Mucosa of rectum (tissue), 2 donors: ENCODE measurements at regions not wholly inside any gene's neighbourhood (a gene's known extent, or its start where the extent isn't known, plus 50 kb on each side); places are given as distances from the start of the nearest gene placed in this dataset.

ENCODE experiments used
- H3K27ac ChIP-seq, 2 donors: one replicate each; pipeline ENCODE4 v1.7.0; 2013; ENCODE audit warnings: inconsistent platforms in 2 of 2, low read depth in 2 of 2, low read length in 2 of 2
- H3K27me3 ChIP-seq, 2 donors: one replicate each; pipeline ENCODE4 v1.7.0; 2013; ENCODE audit warnings: low read length in 2 of 2; ENCODE audit not compliant: control insufficient read depth in 2 of 2, insufficient read depth in 2 of 2
- H3K36me3 ChIP-seq, 2 donors: one replicate each; pipeline ENCODE4 v1.7.0; 2013; ENCODE audit warnings: low read length in 2 of 2; ENCODE audit not compliant: control insufficient read depth in 2 of 2, insufficient read depth in 2 of 2
- H3K4me1 ChIP-seq, 2 donors: one replicate each; pipeline ENCODE4 v1.7.0; 2013; ENCODE audit warnings: low read length in 2 of 2, mild to moderate bottlenecking in 1 of 2; ENCODE audit not compliant: control insufficient read depth in 2 of 2, insufficient read depth in 2 of 2
- H3K4me3 ChIP-seq, 2 donors: one replicate each; pipeline ENCODE4 v1.7.0; 2013; ENCODE audit warnings: low read length in 2 of 2
- H3K9ac ChIP-seq, 2 donors: one replicate each; pipeline ENCODE4 v1.7.0; 2013; ENCODE audit warnings: low read length in 2 of 2, low read depth in 1 of 2, mild to moderate bottlenecking in 1 of 2
- H3K9me3 ChIP-seq, 2 donors: one replicate each; pipeline ENCODE4 v1.7.0; 2013; ENCODE audit warnings: low read length in 2 of 2; ENCODE audit not compliant: control insufficient read depth in 2 of 2
- donor health status: healthy.
- donor health status: Normal muscosa, but diverticular disease.

- H3K9ac ChIP-seq = no peak overlapping the region
- no peak overlapping the region for H3K27ac ChIP-seq
- H3K4me1 ChIP-seq = no peaks in the 10 kb centered on the region
- H3K36me3 ChIP-seq = no peaks in the 10 kb centered on the region
- H3K9me3 ChIP-seq = no peaks in the 10 kb centered on the region
- no peak overlapping the region for H3K4me3 ChIP-seq
- no peaks in the 10 kb centered on the region for H3K27me3 ChIP-seq
Observed at GRCh38 chr4:186924723-186925122, 201.1 kb upstream of the FAT1 start.

GRCh38 chr4:186927624-186928023 is 204.0 kb upstream of the FAT1 start:
- Histone ChIP-seq H3K9ac (no peak overlapping the region), H3K4me1 (peaks cover 6% of the 10 kb centered on the region in 2 donors), H3K27me3 (no peaks in the 10 kb centered on the region), H3K4me3 (no peak overlapping the region), H3K9me3 (no peaks in the 10 kb centered on the region), H3K27ac (no peak overlapping the region), H3K36me3 (no peaks in the 10 kb centered on the region)

- no peaks in the 10 kb centered on the region for H3K9me3 ChIP-seq
Observed at GRCh38 chr4:186930024-186930423, 206.4 kb upstream of the FAT1 start.

GRCh38 chr4:186931519-186931918 is 207.9 kb upstream of the FAT1 start:
- Histone ChIP-seq H3K4me1 (peaks cover 38 to 42% of the 10 kb centered on the region in 2 donors), H3K27ac (no peak overlapping the region), H3K9ac (no peak overlapping the region), H3K4me3 (no peak overlapping the region), H3K36me3 (no peaks in the 10 kb centered on the region), H3K27me3 (no peaks in the 10 kb centered on the region), H3K9me3 (no peaks in the 10 kb centered on the region)

More at GRCh38 chr4:186930024-186930423, 206.4 kb upstream of the FAT1 start:
- H3K27ac ChIP-seq = no peak overlapping the region
- no peak overlapping the region for H3K4me3 ChIP-seq
- peaks cover 26 to 30% of the 10 kb centered on the region in 2 donors for H3K4me1 ChIP-seq
- H3K36me3 ChIP-seq = no peaks in the 10 kb centered on the region
- no peaks in the 10 kb centered on the region for H3K27me3 ChIP-seq
- H3K9ac ChIP-seq = no peak overlapping the region

GRCh38 chr4:186932196-186932595 is 208.5 kb upstream of the FAT1 start:
- no peaks in the 10 kb centered on the region for H3K9me3 ChIP-seq

GRCh38 chr4:186932631-186933187 is 209.1 kb upstream of the FAT1 start:
- Histone ChIP-seq H3K9me3 (no peaks in the 10 kb centered on the region), H3K9ac (no peak overlapping the region), H3K4me3 (no peak overlapping the region), H3K27ac (peak overlapping the region; percentile 49 to 83), H3K4me1 (peaks cover 42 to 44% of the 10 kb centered on the region in 2 donors), H3K36me3 (no peaks in the 10 kb centered on the region), H3K27me3 (no peaks in the 10 kb centered on the region)

More at GRCh38 chr4:186932196-186932595, 208.5 kb upstream of the FAT1 start:
- H3K27ac ChIP-seq = peak overlapping the region in 1 of 2 donors; percentile 49
- peaks cover 38 to 44% of the 10 kb centered on the region in 2 donors for H3K4me1 ChIP-seq
- no peaks in the 10 kb centered on the region for H3K27me3 ChIP-seq
- H3K4me3 ChIP-seq = no peak overlapping the region
- H3K9ac ChIP-seq = no peak overlapping the region
- H3K36me3 ChIP-seq = no peaks in the 10 kb centered on the region

GRCh38 chr4:186934244-186934643 is 210.6 kb upstream of the FAT1 start:
- no peaks in the 10 kb centered on the region for H3K27me3 ChIP-seq

GRCh38 chr4:186934841-186935443 is 211.3 kb upstream of the FAT1 start:
- Histone ChIP-seq H3K4me1 (peaks cover 42 to 46% of the 10 kb centered on the region in 2 donors), H3K36me3 (no peaks in the 10 kb centered on the region), H3K9ac (no peak overlapping the region), H3K27ac (peak overlapping the region; percentile 83 to 87), H3K27me3 (no peaks in the 10 kb centered on the region), H3K9me3 (no peaks in the 10 kb centered on the region), H3K4me3 (peak overlapping the region; percentile 13 to 17)

More at GRCh38 chr4:186934244-186934643, 210.6 kb upstream of the FAT1 start:
- no peak overlapping the region for H3K9ac ChIP-seq
- H3K36me3 ChIP-seq = no peaks in the 10 kb centered on the region
- no peaks in the 10 kb centered on the region for H3K9me3 ChIP-seq
- peak overlapping the region; percentile 11 to 13 for H3K4me3 ChIP-seq
- H3K27ac ChIP-seq = peak overlapping the region; percentile 83 to 87
- H3K4me1 ChIP-seq = peaks cover 42 to 44% of the 10 kb centered on the region in 2 donors

GRCh38 chr4:186935901-186936300 is 212.2 kb upstream of the FAT1 start:
- Histone ChIP-seq H3K9me3 (no peaks in the 10 kb centered on the region), H3K27me3 (no peaks in the 10 kb centered on the region), H3K9ac (peak overlapping the region; percentile 38 to 45), H3K4me3 (peak overlapping the region in 1 of 2 donors; percentile 60), H3K27ac (peak overlapping the region; percentile 83 to 87), H3K4me1 (peaks cover 42 to 47% of the 10 kb centered on the region in 2 donors), H3K36me3 (no peaks in the 10 kb centered on the region)

GRCh38 chr4:186936496-186937375 is 213.1 kb upstream of the FAT1 start:
- H3K27ac ChIP-seq = peak overlapping the region; percentile 83 to 87
- H3K4me1 ChIP-seq = peaks cover 42 to 47% of the 10 kb centered on the region in 2 donors
- H3K9me3 ChIP-seq = no peaks in the 10 kb centered on the region
- H3K4me3 ChIP-seq = peak overlapping the region; percentile 32 to 60
- H3K9ac ChIP-seq = peak overlapping the region; percentile 38 to 45
- no peaks in the 10 kb centered on the region for H3K27me3 ChIP-seq
- no peaks in the 10 kb centered on the region for H3K36me3 ChIP-seq
